Mesodermal cell (in vitro differentiated cells): ENCODE measurements at regions not wholly inside any gene's neighbourhood (a gene's known extent, or its start where the extent isn't known, plus 50 kb on each side); places are given as distances from the start of the nearest gene placed in this dataset.

ENCODE experiments used
- H3K27ac ChIP-seq: 2 replicates; pipeline ENCODE4 v1.7.0; 2013; ENCODE audit warnings: mild to moderate bottlenecking, low read depth, low read length, moderate library complexity; ENCODE audit not compliant: severe bottlenecking
- H3K36me3 ChIP-seq: 2 replicates; pipeline ENCODE4 v1.7.1; 2013; ENCODE audit warnings: mild to moderate bottlenecking, low read length, moderate library complexity; ENCODE audit not compliant: control insufficient read depth, insufficient read depth
- H3K4me1 ChIP-seq: one replicate; pipeline ENCODE4 v1.7.1; 2013; ENCODE audit warnings: mild to moderate bottlenecking, low read length; ENCODE audit not compliant: insufficient read depth, control insufficient read depth, poor library complexity, severe bottlenecking
- H3K4me3 ChIP-seq: 2 replicates; pipeline ENCODE4 v1.7.0; 2013; ENCODE audit warnings: low read length, control low read depth, mild to moderate bottlenecking; ENCODE audit not compliant: insufficient read depth, poor library complexity, severe bottlenecking; ENCODE audit errors: extremely low read depth
- H3K9me3 ChIP-seq: 2 replicates; pipeline ENCODE4 v1.7.1; 2013; ENCODE audit warnings: mild to moderate bottlenecking, low read length, moderate library complexity; ENCODE audit not compliant: control insufficient read depth
- WGBS, 2 experiments: methylation state at CpG; one replicate each; pipeline ENCODE4 v1.1.5; 2013; ENCODE audit warnings: missing lambda C conversion rate in 2 of 2; ENCODE audit not compliant: insufficient coverage in 2 of 2; 5-methylcytosine and 5-hydroxymethylcytosine counted together

DNA sequence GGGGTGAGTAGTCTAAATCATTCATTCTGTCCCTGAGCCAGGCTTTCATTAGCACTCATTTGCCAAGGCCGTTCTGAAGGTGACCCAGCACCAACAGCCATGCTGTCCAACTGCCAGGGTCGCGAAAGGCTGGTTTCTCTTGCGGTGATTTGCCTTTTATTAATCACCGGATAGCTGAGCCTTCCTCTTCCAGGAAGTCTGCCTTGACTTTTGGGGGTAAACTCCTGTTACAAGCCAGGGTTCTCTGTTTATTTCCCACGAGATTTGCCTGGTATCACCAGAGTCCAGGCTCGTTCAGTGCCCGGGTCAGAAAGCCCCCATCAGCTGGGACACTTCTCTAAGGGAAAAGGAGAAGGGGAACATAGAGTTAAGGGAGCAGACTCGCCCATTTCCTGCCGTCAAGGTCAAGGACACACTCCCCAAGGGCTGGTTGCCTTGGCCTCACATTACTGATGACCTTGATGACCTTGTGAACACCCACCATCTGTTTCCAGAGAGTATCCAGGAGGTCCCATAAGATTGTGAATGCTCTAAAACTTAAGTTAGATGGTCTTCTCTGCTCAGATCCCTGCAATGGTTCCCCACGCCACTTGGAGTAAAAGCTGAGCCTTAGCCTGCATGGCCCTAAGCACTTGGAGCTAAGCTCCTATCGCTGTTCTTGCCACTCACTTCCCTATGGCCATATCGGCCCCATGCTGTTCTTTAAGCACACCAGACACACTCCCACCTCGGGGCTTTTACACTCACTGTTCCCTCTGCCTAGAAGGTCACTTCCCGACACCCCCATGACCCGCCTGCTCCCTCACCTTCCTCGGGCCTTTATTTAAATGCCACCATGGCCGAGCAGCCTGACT, 96.0 kb upstream of the EPCAM start:
- H3K4me3 ChIP-seq = no peak overlapping the region
- H3K36me3 ChIP-seq = no peaks in the 10 kb centered on the region
- no peaks in the 10 kb centered on the region for H3K9me3 ChIP-seq
- H3K4me1 ChIP-seq = peaks cover 34% of the 10 kb centered on the region
- no peak overlapping the region for H3K27ac ChIP-seq
- WGBS, 2 experiments = 79 to 81% methylated on average over 16 to 17 of the region's 18 CpGs

DNA sequence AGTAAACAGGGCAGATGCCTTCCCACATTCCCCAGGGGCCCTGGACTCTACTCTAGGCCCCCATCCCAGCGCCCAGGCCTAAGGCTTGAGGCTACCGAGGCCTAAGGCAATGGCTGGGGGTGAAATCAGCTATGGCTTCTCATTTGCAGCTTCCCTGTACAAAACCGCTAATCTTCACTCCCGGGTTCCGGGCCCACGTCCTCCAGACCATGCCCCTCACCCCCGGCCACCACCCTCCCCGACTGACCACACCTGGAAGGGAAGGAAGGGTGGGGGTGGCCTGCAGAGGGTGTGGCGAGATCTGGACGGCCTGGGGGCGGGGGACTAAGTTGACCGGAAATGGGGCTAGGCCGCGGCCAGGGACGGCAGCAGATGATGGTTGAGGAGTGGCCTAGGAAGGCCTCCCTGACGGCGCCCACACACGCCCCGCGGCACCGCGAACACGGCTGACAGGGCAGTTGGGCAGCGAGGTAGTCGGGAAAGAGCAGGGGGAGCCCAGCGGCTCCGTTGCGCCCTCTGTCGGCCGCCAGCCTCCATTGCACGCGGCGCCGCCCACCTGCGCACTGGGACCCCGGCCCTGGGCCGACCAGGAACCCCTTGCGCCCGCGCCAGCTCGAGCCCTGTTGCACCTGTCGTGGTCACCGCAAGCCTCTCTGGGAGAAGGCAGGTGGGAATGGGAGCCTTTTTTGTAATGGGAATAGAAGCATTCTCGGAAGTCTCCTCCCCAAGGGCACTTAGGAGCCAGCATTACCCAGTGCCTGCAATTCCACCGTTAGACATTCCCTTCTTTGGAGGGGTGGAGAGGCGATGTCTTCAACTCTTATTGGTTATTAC, 95.9 kb upstream of the CALM2 start:
- peaks cover 34% of the 10 kb centered on the region for H3K4me1 ChIP-seq
- H3K36me3 ChIP-seq = no peaks in the 10 kb centered on the region
- no peak overlapping the region for H3K4me3 ChIP-seq
- H3K27ac ChIP-seq = no peak overlapping the region
- H3K9me3 ChIP-seq = no peaks in the 10 kb centered on the region
- WGBS, 2 experiments = 11 to 14% methylated on average over 31 to 35 of the region's 46 CpGs

DNA sequence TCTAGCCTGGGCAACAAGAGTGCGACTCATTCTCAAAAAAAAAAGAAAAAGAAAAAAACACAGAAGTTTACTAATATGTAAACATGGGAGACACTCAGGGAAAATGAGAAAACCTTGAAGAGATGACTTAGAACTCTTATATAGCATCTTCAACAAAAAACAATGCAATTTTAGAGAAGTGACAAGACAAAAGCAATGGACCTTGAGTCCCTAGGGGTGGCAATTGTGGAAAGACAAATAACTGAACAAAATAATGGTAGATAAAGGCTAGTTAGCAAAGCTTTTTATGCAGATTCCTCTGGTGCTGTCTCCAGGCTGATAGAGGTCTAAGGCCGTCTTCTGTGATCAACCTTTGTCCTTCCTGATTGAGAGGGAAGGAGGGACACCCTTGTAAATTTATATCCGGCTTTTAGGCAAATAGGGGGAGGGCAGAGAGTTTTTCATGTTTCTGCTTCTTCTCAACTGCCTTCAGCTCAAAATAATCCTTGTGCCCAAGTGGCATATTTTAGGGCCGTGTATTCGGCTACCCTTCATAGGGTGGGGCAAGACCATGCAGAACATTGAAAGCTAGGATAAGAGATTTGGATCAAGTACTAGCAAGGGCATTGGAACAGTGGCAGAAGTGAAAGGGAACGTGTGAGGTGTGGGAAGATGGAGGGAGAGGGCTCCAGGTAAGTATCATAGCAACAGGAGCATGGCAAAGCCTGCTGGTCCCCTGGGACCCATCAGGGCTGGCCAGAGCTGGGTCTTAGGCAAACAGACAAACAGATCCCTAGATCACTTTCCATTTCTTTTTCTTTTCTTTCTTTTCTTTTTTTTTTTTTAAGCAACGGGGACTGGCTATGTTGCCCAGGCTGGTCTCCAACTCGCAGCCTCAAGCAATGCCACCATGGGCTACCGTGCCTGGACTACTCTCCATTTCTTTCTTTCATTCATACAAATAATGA, 95.0 kb upstream of the CALM2 start:
- 80 to 90% methylated on average over 5 of the region's 9 CpGs for WGBS, 2 experiments
- Histone ChIP-seq H3K4me3 (no peak overlapping the region), H3K9me3 (no peaks in the 10 kb centered on the region), H3K4me1 (peaks cover 34% of the 10 kb centered on the region), H3K36me3 (no peaks in the 10 kb centered on the region), H3K27ac (no peak overlapping the region)

DNA sequence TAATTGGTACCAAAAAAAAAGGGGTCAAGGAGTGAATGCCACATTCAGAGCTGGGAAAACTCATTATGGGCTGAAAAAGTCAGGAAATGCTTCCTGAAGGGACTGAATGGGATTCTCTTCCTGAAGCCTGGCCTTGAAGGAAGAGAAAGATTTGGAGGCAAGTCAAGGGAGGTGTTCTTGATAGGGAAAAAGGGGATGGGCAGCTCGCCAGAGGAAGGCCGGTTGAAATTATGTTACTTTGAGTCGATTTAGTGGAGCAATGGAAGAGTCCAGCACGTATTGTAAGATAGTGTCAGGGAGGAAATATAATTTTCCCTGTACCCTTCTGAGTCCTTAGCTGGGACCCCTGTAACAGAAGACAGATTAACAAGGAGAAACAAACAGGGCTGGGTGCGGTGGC, 94.1 kb upstream of the CALM2 start:
- H3K36me3 ChIP-seq = no peaks in the 10 kb centered on the region
- WGBS, 2 experiments = 84 to 96% methylated on average over 2 to 4 of the region's 5 CpGs
- H3K9me3 ChIP-seq = no peaks in the 10 kb centered on the region
- H3K4me3 ChIP-seq = no peak overlapping the region
- peaks cover 42% of the 10 kb centered on the region for H3K4me1 ChIP-seq
- peak overlapping the region; percentile 16 for H3K27ac ChIP-seq

DNA sequence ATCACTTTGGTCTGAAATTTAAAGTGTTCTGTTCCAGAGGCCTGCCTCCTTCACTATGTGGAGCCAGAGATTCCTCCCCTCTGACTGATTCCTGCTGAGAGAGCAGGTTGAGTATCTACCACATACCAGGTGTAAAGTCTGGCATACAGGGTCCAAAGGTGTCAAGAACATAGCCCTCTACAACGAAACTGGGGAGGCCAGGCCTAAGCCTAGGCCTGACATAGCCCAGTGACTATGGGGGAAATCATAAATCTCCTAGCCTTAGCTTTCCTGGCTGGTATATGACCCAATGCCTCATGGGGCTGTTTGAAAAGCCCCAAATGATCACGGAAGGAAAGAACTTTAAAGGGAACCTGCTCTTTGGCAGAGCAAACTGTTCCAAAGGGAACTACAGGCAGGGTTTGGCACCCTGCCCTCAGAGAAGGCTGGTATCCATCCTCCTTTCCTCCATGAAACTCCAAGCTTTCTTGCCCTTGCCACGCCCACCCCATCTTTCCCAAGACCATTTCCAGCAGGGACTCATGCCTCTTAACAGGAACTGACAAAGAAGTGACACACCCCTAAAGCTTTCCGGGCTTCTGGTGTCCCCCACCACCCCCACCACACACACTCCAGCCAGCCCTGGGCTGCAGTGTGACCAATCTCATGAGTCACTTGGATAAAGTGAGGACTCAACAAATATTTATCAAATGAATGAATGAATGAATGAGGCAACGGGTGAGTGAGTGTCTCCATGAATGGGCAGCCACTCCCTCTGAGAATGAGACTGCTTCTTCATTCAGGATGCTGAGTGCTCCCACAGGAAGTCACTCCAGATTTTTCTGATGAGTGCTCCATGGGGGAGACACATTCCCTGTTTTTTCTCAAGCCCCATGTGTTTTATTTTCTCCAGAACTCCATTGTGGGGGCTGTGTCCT, 93.3 kb upstream of the CALM2 start:
- H3K4me3 ChIP-seq = no peak overlapping the region
- no peaks in the 10 kb centered on the region for H3K36me3 ChIP-seq
- peak overlapping the region; percentile 16 for H3K27ac ChIP-seq
- no peaks in the 10 kb centered on the region for H3K9me3 ChIP-seq
- 75 to 76% methylated on average over 3 of the region's 5 CpGs for WGBS, 2 experiments
- H3K4me1 ChIP-seq = peaks cover 47% of the 10 kb centered on the region

- WGBS, 2 experiments = 94 to 95% methylated on average over 4 to 5 of the region's 5 CpGs
- Histone ChIP-seq H3K4me1 (peaks cover 39% of the 10 kb centered on the region), H3K27ac (no peak overlapping the region)
These were observed 91.4 kb upstream of the CALM2 start for GRCh38 chr2:47267711-47268086.

DNA sequence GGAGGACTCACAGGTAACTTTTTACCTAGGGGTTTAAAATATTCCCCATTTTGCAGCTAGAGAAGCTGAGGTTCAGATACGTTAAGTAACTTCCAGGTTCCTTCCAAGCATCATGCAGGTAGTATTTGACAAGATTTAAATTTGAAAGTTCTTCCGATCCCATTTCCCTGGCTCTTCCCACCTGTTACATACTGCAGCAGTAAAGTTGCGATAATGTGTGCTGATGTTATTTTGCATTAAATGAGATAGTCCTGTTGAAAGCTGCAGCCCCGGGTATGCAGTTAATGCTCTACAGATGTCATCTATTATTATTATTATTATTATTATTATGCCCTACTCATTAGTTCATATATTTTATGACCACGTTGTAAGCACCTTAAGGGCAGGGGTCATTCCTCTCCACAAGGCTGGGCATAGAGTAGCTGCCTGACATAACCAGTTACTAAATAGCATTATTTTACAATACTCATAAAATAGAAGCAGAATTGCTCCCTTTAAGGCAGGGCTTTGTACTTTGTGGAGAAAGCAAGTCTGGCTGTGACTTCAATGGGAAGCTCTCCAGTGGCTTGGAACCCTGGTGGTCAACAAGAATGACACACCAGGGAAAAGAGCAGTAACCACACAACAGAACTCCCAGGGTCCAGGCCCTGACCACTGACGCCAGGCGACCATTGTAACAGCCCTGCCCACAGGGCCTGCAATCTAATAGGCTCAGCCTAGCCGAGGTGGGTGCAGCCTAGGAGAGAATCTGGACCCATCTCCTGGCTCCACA, 90.8 kb upstream of the CALM2 start:
- H3K36me3 ChIP-seq = no peaks in the 10 kb centered on the region
- H3K4me1 ChIP-seq = peaks cover 36% of the 10 kb centered on the region
- H3K4me3 ChIP-seq = no peak overlapping the region
- H3K27ac ChIP-seq = no peak overlapping the region
- H3K9me3 ChIP-seq = no peaks in the 10 kb centered on the region
- 44 to 48% methylated on average over 4 of the region's 8 CpGs for WGBS, 2 experiments

More at GRCh38 chr2:47267711-47268086, 91.4 kb upstream of the CALM2 start:
- H3K9me3 ChIP-seq = no peaks in the 10 kb centered on the region
- H3K4me3 ChIP-seq = no peak overlapping the region
- H3K36me3 ChIP-seq = no peaks in the 10 kb centered on the region

DNA sequence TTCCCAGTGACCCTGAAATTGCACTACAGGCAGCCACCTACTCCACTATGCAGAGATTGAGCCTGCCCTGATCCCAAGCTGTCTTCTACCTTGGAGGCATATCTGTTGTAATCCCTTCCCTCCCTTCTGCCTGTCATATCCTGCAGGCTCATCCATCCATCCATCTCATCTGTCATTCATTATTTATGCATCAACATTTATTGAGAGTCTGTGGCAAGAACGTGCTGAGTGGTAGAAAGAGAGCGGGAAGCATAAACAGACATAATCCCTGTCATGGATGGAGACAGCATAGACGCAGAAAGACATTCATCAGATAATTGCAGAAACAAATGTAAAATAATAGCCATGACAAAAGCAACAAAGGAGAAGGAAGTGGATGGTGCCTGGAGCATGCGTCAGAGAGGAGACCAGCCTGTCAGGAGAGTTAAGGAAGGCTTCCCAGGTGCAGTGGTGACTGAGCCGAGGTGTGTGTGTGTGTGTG, 89.5 kb upstream of the CALM2 start:
- no peaks in the 10 kb centered on the region for H3K9me3 ChIP-seq
- H3K4me3 ChIP-seq = no peak overlapping the region
- H3K4me1 ChIP-seq = peaks cover 32% of the 10 kb centered on the region
- WGBS, 2 experiments = 70 to 84% methylated on average over 2 of the region's 5 CpGs
- no peak overlapping the region for H3K27ac ChIP-seq
- H3K36me3 ChIP-seq = no peaks in the 10 kb centered on the region

GRCh38 chr2:47265158-47265557, 88.8 kb upstream of the CALM2 start:
- Histone ChIP-seq H3K4me3 (no peak overlapping the region), H3K4me1 (peaks cover 30% of the 10 kb centered on the region), H3K36me3 (no peaks in the 10 kb centered on the region), H3K27ac (no peak overlapping the region), H3K9me3 (no peaks in the 10 kb centered on the region)
- 67 to 74% methylated on average over 6 to 8 of the region's 8 CpGs for WGBS, 2 experiments
